ENCODE measurements at regions not wholly inside any gene's neighbourhood (a gene's known extent, or its start where the extent isn't known, plus 50 kb on each side); places are given as distances from the start of the nearest gene placed in this dataset.

- no peak for DNase-seq (ENCODE audit: low spot score)
Observed at GRCh38 chr18:78655921-78656320, 323.7 kb upstream of the SALL3 start.

- DNase-seq (ENCODE audit: low spot score), result no peak
Observed at GRCh38 chr18:78656346-78656925, 323.2 kb upstream of the SALL3 start.

DNA sequence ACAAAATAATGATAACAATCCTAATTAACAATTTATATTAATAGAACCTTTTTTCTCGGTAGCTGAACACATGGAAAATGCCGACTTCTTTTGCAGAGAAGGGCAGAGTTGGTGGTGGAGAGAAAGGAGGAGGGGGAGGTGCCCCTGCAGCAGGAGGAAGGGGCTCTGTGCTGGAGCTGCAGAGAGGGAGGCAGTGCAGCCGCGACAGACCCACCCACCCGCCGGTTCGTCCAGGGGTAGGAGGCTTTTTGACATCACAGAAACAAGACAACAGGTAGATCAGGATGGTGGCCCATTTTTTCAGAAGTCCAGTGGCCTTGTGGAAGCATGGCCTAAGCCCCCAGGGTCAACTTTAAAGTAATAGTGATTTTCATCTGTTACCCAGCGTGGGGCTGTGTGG lies 321.1 kb upstream of the SALL3 start:
- no peak for DNase-seq (ENCODE audit: low spot score)

DNA sequence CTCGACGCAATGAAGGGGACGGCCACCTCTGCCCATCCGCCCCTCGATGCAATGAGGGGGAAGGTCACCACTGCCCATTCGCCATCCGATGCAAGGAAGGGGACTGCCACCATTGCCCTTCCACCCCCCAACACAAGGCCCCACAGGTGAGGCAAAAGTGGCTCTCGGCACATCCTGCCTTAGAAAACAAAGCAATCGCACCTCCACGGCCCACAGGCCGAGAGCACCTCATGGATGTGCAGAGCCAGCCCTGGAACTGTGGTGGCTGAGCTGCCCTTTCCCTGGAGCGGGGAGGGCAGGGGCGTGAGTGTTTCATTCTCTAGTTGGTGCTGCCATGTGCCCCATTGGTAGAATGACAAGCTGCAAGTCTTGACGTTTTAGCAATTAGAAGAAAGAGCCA lies 320.6 kb upstream of the SALL3 start:
- DNase-seq (ENCODE audit: low spot score), result no peak

- no peak for DNase-seq (ENCODE audit: low spot score)
Observed at GRCh38 chr18:78659748-78660147, 319.9 kb upstream of the SALL3 start.

GRCh38 chr18:78660311-78660710 lies 319.3 kb upstream of the SALL3 start:
- no peak for DNase-seq (ENCODE audit: low spot score)

DNA sequence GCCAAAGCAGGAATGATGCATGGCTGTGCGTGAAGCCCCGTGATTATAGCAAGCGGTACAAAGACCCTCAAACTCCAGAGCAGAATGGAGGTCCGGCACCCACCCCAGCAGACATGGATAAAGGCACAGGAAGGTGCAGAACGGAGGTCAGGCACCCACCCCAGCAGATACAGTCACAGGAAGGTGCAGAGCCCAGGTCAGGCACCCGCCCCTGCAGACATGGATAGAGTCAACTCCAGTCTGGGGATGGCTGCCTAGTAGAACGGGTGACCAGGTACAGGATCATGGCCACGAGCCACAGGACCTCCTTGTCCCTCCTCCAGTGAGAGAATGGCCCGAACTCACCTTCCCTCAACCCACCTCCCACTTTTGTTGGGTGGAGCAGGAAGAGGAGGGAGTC lies 318.3 kb upstream of the SALL3 start:
- no peak for DNase-seq (ENCODE audit: low spot score)

DNA sequence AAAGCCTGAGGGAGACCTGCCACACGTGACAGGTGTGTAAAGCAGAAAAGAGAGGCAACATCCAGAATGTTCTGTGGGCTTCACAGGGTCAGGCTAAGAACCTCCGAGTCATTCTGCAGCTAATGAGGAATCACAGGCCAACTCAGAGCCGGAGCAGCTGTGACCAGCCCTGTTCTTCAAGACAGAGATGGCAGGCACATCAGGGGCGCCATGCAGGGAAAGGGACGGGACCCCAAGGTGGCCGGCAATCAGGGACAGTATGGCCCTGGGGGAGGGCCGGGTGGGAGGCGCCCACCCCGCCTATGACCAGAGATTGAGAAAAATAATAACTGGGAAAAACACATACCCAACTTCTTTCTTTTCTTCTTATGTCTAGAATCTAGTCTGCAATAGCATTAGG lies 316.7 kb upstream of the SALL3 start:
- DNase-seq (ENCODE audit: low spot score), result no peak

DNA sequence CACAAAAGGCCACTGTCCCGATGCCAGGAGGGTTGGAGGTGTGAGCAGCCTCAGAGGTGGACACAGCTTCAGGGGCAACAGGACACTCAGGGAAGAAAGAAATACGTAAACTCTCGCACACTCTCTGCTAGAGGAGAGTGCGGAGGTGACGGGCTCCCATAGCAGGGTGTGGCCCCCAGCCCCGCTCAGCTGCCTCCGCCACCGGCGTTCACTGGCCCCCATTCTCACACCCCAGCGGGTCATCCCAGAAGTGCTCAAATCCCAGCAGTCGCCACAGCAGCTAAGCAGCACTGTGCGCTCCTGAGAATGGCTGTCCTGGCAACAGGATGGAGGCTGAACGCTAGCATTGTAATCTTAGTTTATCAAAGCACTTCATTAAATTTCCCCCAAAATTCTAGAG lies 315.6 kb upstream of the SALL3 start:
- DNase-seq (ENCODE audit: low spot score), result no peak

- no peak for DNase-seq (ENCODE audit: low spot score)
Observed at GRCh38 chr18:78664848-78665247, 314.8 kb upstream of the SALL3 start.

DNA sequence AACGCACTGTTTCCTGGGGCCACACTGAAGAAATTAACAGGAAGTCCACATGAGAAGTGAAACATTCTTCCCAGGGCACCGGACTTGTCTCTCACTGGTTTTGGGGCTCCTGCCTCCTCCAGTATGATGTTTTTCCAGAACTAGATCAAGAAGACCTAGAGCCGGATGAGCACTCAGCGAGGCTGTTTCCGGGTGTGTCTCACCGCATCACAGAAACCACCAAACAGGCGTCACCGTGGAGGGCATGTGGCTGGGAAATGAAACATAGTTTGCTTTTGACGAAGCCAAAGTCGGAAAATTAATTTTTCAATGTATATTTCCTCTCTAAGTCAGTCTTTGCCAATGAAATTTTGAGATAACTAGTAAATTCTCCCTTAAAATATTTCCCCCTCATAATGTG lies 314.0 kb upstream of the SALL3 start:
- no peak for DNase-seq (ENCODE audit: low spot score)

- DNase-seq (ENCODE audit: low spot score), result no peak
Observed at GRCh38 chr18:78666666-78667335, 312.8 kb upstream of the SALL3 start.

DNA sequence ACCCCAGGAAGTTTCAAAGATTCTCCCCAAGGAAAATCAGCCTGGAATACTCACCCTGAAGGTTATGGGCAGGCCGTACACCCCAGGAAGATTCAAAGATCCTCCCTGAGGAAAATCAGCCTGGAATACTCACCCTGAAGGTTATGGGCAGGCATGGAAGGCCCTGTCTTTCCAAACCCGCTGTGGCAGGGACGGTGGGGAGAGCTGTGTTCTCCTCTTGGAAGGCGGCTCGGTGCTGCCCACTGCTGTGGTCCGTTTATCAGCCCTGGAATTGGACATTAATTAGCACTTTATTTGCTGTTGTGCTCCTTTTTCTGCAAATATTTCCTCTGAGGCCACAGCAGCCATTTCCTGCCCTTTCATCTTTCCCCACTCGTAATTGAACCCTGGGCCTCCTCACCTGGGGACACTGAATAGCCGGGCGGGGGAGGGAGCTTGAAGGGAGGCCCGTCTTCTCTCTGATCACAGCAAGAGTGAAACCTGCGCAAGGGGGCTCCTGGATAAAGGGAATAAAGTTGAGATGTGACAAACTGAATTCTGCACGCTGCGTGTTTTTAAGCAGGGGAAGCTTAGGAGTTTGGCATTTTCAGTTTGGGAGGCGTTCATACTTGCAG lies 308.7 kb upstream of the SALL3 start:
- no peak for DNase-seq (ENCODE audit: low spot score)

DNA sequence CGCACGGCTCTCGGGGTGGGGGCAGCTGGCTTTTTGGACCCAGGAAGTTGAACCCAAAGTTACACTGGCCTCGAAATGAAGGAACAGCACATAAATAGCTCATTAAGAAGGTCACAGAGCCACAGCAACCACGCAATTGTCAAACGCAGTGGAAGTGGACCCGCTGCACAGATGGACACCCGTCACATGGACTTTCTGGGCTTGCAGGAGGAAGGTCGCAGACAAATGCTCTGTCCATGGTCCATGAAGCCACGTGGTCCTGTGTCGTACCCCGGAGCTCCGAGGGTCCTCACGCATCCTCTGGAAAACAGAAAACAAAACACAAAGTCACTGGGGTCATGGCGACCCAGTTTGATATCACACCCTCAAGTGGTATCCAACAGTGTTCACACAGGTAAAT lies 308.1 kb upstream of the SALL3 start:
- no peak for DNase-seq (ENCODE audit: low spot score)

DNA sequence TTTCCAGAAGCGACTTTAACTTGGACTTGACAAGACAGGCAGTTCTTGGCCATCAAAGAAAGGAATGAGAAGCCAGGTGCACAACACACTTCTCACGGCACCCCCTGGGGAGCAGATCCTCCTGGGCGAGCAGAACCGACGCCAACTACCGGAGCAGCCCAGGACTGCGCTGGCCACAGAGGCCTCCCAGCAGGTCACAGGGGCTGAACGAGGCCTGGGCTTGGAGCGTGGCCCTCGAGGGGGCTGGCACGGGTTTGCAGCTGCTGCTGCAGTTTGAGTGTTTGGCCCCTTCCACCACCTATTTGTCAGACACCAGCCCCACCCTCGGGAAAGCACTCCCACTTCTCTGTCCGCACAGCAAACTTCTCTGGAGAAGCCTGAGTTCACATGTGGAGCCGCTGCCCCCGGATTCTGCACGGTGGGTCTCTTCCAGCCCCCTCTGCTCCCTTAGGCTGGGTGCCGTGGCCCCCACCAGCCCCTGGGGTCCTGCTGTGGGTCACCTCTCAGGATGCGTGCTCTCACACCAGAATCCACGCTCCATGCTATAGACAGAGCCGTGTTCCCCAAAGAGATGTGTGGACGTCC lies 306.7 kb upstream of the SALL3 start:
- DNase-seq (ENCODE audit: low spot score), result no peak

DNA sequence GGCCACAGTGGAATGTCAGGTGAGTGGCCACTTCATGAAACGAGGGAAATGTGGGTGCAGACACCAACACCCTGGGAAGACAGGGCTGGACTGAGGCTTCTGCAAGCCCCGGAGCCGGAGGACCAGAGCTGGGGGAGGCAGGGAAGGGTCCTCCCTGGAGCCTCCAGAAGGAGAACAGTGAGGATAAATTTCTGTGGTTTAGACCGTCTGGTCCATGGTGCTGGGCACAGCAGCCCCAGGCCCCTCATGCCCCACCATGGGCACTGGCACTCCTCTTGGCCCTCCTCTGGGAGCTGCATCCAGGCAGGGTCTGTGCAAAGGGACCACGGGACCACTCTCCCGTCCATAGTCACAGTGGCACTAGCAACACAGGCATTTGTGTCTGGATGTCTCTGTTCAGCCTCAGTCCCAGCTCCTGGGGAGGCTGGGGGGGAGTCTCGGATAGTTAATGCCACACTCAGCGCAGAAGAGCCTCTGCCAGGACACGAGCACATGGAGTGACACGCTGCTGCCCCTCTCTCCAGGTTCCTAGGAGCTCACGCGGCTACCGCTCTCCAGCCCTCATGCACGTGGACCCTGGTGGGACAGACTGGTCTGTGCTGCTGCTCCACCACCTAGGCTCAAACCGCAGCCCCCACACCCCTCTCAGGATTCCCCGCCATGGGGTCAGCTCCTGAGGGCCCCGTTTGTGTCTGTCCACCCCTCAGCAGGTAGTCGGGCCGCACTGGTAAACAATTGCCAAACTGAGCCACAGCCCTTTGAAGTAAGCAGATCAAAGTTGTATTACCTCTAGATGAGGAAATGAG lies 305.9 kb upstream of the SALL3 start:
- no peak for DNase-seq (ENCODE audit: low spot score)

DNA sequence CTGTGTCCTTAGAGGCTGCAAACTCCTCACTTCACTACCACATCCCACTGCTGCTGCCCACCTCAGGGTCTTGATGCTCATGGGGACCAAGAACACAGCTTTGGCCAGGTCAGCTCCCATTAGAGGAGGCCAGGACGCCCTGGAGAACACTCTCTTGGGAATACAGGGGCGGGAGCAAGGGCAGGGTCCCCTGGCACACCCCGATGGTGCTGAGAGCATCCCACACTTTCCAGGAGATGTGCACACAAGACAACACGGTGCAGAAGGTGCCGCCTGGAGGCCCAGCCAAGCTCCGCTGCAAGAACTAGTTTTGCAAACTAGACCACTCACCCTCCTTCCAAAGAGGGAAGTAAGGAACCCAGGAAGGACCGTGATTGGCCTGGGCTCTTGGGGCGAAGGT lies 304.4 kb upstream of the SALL3 start:
- DNase-seq (ENCODE audit: low spot score), result no peak

- no peak for DNase-seq (ENCODE audit: low spot score)
Observed at GRCh38 chr18:78676622-78677482, 302.8 kb upstream of the SALL3 start.

GRCh38 chr18:78677483-78678317 lies 301.9 kb upstream of the SALL3 start:
- no peak for DNase-seq (ENCODE audit: low spot score)

DNA sequence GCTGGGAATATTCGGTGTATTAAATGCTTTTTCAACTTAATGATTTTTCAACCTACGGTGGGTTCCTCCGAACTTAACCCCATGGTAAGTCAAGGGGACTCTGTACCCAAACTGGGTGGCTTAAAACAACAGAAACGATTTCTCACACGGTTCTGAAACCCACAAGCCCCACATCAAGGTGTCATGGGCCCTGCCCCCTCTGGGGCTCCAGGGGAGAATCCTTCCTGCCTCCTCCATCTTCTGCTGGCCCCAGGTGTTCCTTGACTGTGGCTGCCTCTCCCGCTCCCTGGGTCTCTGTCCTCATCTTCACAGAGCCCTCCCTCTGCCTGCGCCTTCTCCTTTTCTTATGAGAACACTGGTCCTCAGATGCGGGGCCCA lies 301.3 kb upstream of the SALL3 start:
- DNase-seq (ENCODE audit: low spot score), result no peak

DNA sequence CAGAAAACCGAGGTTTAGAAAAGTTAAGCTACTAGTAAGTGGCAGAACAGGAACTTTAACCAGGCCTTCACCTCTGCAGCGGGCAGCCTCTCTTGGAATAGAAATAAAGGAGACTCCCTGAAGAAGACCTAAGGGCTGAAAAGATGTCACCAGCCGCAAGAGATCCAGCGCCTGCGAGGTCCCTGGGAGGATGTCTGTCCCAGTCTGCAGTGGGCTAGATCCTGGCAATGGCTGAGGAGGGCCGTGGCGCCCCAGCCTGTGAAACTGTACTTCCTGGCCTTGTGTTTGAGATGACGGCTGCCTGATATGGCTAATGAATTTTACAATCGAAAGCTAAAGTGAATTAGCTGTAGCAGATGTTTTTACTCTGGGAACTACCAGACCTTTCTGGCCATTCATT lies 300.6 kb upstream of the SALL3 start:
- DNase-seq (ENCODE audit: low spot score), result no peak

All from hematopoietic multipotent progenitor cell treated with erythropoietin and hydrocortisone succinate and interleukin-3 and kit ligand, for 17 days (in vitro differentiated cells).